ENCODE measurements at regions not wholly inside any gene's neighbourhood (a gene's known extent, or its start where the extent isn't known, plus 50 kb on each side); places are given as distances from the start of the nearest gene placed in this dataset.

GRCh38 chr9:91117474-91117891 is 244.2 kb downstream of the AUH start:
- no peak for DNase-seq (ENCODE audit: extremely low read depth, low read depth)
- H3K4me3 ChIP-seq (replicated peaks; ENCODE audit: low read depth, low read length) = no peak overlapping the region

GRCh38 chr9:91117959-91118703 is 243.6 kb downstream of the AUH start:
- DNase-seq (ENCODE audit: extremely low read depth, low read depth) = peak; percentile 66
- no peak for TF ChIP-seq CTCF (IDR thresholded peaks at IDR 0.05; ENCODE audit: low read depth, low read length, missing control alignments)
- H3K4me3 ChIP-seq (replicated peaks; ENCODE audit: low read depth, low read length) = no peak overlapping the region

More at GRCh38 chr9:91117474-91117891, 244.2 kb downstream of the AUH start:
- no peak for TF ChIP-seq CTCF (IDR thresholded peaks at IDR 0.05; ENCODE audit: low read depth, low read length, missing control alignments)

GRCh38 chr9:91118704-91119025 is 243.1 kb downstream of the AUH start:
- no peak overlapping the region for H3K4me3 ChIP-seq (replicated peaks; ENCODE audit: low read depth, low read length)
- no peak for TF ChIP-seq CTCF (IDR thresholded peaks at IDR 0.05; ENCODE audit: low read depth, low read length, missing control alignments)
- no peak for DNase-seq (ENCODE audit: extremely low read depth, low read depth)

- no peak for TF ChIP-seq CTCF (IDR thresholded peaks at IDR 0.05; ENCODE audit: low read depth, low read length, missing control alignments)
- no peak for DNase-seq (ENCODE audit: extremely low read depth, low read depth)
- no peak overlapping the region for H3K4me3 ChIP-seq (replicated peaks; ENCODE audit: low read depth, low read length)
Measured at GRCh38 chr9:91119142-91119541, 242.6 kb downstream of the AUH start.

GRCh38 chr9:91119679-91120078 is 242.0 kb downstream of the AUH start:
- H3K4me3 ChIP-seq (replicated peaks; ENCODE audit: low read depth, low read length) = no peak overlapping the region
- no peak for TF ChIP-seq CTCF (IDR thresholded peaks at IDR 0.05; ENCODE audit: low read depth, low read length, missing control alignments)
- no peak for DNase-seq (ENCODE audit: extremely low read depth, low read depth)

- TF ChIP-seq CTCF (IDR thresholded peaks at IDR 0.05; ENCODE audit: low read depth, low read length, missing control alignments) = no peak
Measured at GRCh38 chr9:91120200-91120599, 241.5 kb downstream of the AUH start.

GRCh38 chr9:91122755-91123154 is 239.0 kb downstream of the AUH start:
- no peak for DNase-seq (ENCODE audit: extremely low read depth, low read depth)
- TF ChIP-seq CTCF (IDR thresholded peaks at IDR 0.05; ENCODE audit: low read depth, low read length, missing control alignments) = no peak

More at GRCh38 chr9:91120200-91120599, 241.5 kb downstream of the AUH start:
- DNase-seq (ENCODE audit: extremely low read depth, low read depth) = no peak
- H3K4me3 ChIP-seq (replicated peaks; ENCODE audit: low read depth, low read length) = no peak overlapping the region

More at GRCh38 chr9:91122755-91123154, 239.0 kb downstream of the AUH start:
- H3K4me3 ChIP-seq (replicated peaks; ENCODE audit: low read depth, low read length) = no peak overlapping the region

Measured in HFF-Myc (cell line).